Neuron (in vitro differentiated cells): ENCODE measurements at regions not wholly inside any gene's neighbourhood (a gene's known extent, or its start where the extent isn't known, plus 50 kb on each side); places are given as distances from the start of the nearest gene placed in this dataset.

ENCODE experiments used
- H2AFZ ChIP-seq: one replicate; pipeline ENCODE4 v1.6.1; 2013; ENCODE audit warnings: low read depth, mild to moderate bottlenecking, inconsistent platforms, low read length, moderate library complexity
- H3K27me3 ChIP-seq: one replicate; pipeline ENCODE4 v1.6.1; 2013; ENCODE audit warnings: low read length; ENCODE audit not compliant: insufficient read depth
- H3K36me3 ChIP-seq: one replicate; pipeline ENCODE4 v1.6.1; 2013; ENCODE audit warnings: low read length; ENCODE audit not compliant: insufficient read depth
- H3K4me1 ChIP-seq: one replicate; pipeline ENCODE4 v1.6.1; 2013; ENCODE audit warnings: low read length; ENCODE audit not compliant: insufficient read depth
- H3K4me3 ChIP-seq: 2 replicates; pipeline ENCODE4 v1.5.1; 2013; ENCODE audit warnings: mild to moderate bottlenecking, low read length, moderate library complexity
- H3K9me3 ChIP-seq: one replicate; pipeline ENCODE4 v1.6.1; 2013; ENCODE audit warnings: low read length

- Histone ChIP-seq H3K27me3 (no peaks in the 10 kb centered on the region), H3K9me3 (no peaks in the 10 kb centered on the region), H3K36me3 (no peaks in the 10 kb centered on the region), H3K4me1 (no peaks in the 10 kb centered on the region), H3K4me3 (no peak overlapping the region), H2AFZ (no peak overlapping the region)
Observed at GRCh38 chrX:22737541-22737940, 262.2 kb upstream of the DDX53 start.

- Histone ChIP-seq H3K36me3 (no peaks in the 10 kb centered on the region), H2AFZ (no peak overlapping the region), H3K27me3 (no peaks in the 10 kb centered on the region), H3K4me3 (no peak overlapping the region), H3K9me3 (no peaks in the 10 kb centered on the region), H3K4me1 (no peaks in the 10 kb centered on the region)
Observed at GRCh38 chrX:22739276-22739675, 260.5 kb upstream of the DDX53 start.

- no peaks in the 10 kb centered on the region for H3K4me1 ChIP-seq
- H3K36me3 ChIP-seq: no peaks in the 10 kb centered on the region
- no peak overlapping the region for H3K4me3 ChIP-seq
- H2AFZ ChIP-seq: no peak overlapping the region
- H3K27me3 ChIP-seq: no peaks in the 10 kb centered on the region
- no peaks in the 10 kb centered on the region for H3K9me3 ChIP-seq
Observed at GRCh38 chrX:22740836-22741235, 258.9 kb upstream of the DDX53 start.

- no peaks in the 10 kb centered on the region for H3K27me3 ChIP-seq
Observed at GRCh38 chrX:22742174-22742573, 257.6 kb upstream of the DDX53 start.

GRCh38 chrX:22746081-22746480 lies 253.7 kb upstream of the DDX53 start:
- H3K4me1 ChIP-seq: no peaks in the 10 kb centered on the region
- no peaks in the 10 kb centered on the region for H3K9me3 ChIP-seq
- no peak overlapping the region for H2AFZ ChIP-seq
- no peak overlapping the region for H3K4me3 ChIP-seq
- H3K36me3 ChIP-seq: no peaks in the 10 kb centered on the region
- no peaks in the 10 kb centered on the region for H3K27me3 ChIP-seq

More at GRCh38 chrX:22742174-22742573, 257.6 kb upstream of the DDX53 start:
- Histone ChIP-seq H2AFZ (no peak overlapping the region), H3K36me3 (no peaks in the 10 kb centered on the region), H3K4me3 (no peak overlapping the region), H3K9me3 (no peaks in the 10 kb centered on the region), H3K4me1 (no peaks in the 10 kb centered on the region)

GRCh38 chrX:22748093-22748999 lies 251.4 kb upstream of the DDX53 start:
- Histone ChIP-seq H3K9me3 (no peaks in the 10 kb centered on the region), H3K4me1 (no peaks in the 10 kb centered on the region), H3K27me3 (no peaks in the 10 kb centered on the region), H2AFZ (no peak overlapping the region), H3K36me3 (no peaks in the 10 kb centered on the region), H3K4me3 (no peak overlapping the region)

GRCh38 chrX:22758807-22759481 lies 240.8 kb upstream of the DDX53 start:
- Histone ChIP-seq H3K27me3 (no peaks in the 10 kb centered on the region), H3K4me1 (no peaks in the 10 kb centered on the region), H3K9me3 (no peaks in the 10 kb centered on the region), H2AFZ (no peak overlapping the region), H3K36me3 (no peaks in the 10 kb centered on the region), H3K4me3 (no peak overlapping the region)

- Histone ChIP-seq H3K36me3 (no peaks in the 10 kb centered on the region), H3K4me3 (no peak overlapping the region), H3K4me1 (no peaks in the 10 kb centered on the region), H2AFZ (no peak overlapping the region), H3K9me3 (no peaks in the 10 kb centered on the region), H3K27me3 (no peaks in the 10 kb centered on the region)
Observed at GRCh38 chrX:22760513-22761057, 239.2 kb upstream of the DDX53 start.

GRCh38 chrX:22788221-22788620 lies 211.5 kb upstream of the DDX53 start:
- no peaks in the 10 kb centered on the region for H3K27me3 ChIP-seq
- no peaks in the 10 kb centered on the region for H3K9me3 ChIP-seq
- no peaks in the 10 kb centered on the region for H3K4me1 ChIP-seq
- H2AFZ ChIP-seq: no peak overlapping the region
- no peak overlapping the region for H3K4me3 ChIP-seq
- no peaks in the 10 kb centered on the region for H3K36me3 ChIP-seq

GRCh38 chrX:22795671-22796070 lies 204.1 kb upstream of the DDX53 start:
- Histone ChIP-seq H3K4me3 (no peak overlapping the region), H3K27me3 (no peaks in the 10 kb centered on the region), H3K36me3 (no peaks in the 10 kb centered on the region), H2AFZ (no peak overlapping the region), H3K4me1 (no peaks in the 10 kb centered on the region), H3K9me3 (no peaks in the 10 kb centered on the region)

- Histone ChIP-seq H3K4me1 (no peaks in the 10 kb centered on the region), H3K9me3 (no peaks in the 10 kb centered on the region), H3K36me3 (no peaks in the 10 kb centered on the region), H3K4me3 (no peak overlapping the region), H3K27me3 (no peaks in the 10 kb centered on the region), H2AFZ (no peak overlapping the region)
Observed at GRCh38 chrX:22800360-22800759, 199.4 kb upstream of the DDX53 start.

- H3K4me1 ChIP-seq: no peaks in the 10 kb centered on the region
- H2AFZ ChIP-seq: no peak overlapping the region
- H3K27me3 ChIP-seq: no peaks in the 10 kb centered on the region
- H3K36me3 ChIP-seq: no peaks in the 10 kb centered on the region
- H3K9me3 ChIP-seq: no peaks in the 10 kb centered on the region
- H3K4me3 ChIP-seq: no peak overlapping the region
Observed at GRCh38 chrX:22800806-22801205, 199.0 kb upstream of the DDX53 start.

- H3K36me3 ChIP-seq: no peaks in the 10 kb centered on the region
- no peak overlapping the region for H3K4me3 ChIP-seq
- H2AFZ ChIP-seq: no peak overlapping the region
- H3K27me3 ChIP-seq: no peaks in the 10 kb centered on the region
- H3K4me1 ChIP-seq: no peaks in the 10 kb centered on the region
- H3K9me3 ChIP-seq: no peaks in the 10 kb centered on the region
Observed at GRCh38 chrX:22803353-22803752, 196.4 kb upstream of the DDX53 start.
